GM12872 (cell line): ENCODE measurements at regions not wholly inside any gene's neighbourhood (a gene's known extent, or its start where the extent isn't known, plus 50 kb on each side); places are given as distances from the start of the nearest gene placed in this dataset.

Source experiments
- TF ChIP-seq, protein P1 (sequence below): IDR thresholded peaks from 3 replicates; pipeline ENCODE4 v1.5.1; 2011; ENCODE audit warnings: low read depth, mild to moderate bottlenecking, low read length, moderate library complexity; ENCODE audit not compliant: insufficient read depth

DNA sequence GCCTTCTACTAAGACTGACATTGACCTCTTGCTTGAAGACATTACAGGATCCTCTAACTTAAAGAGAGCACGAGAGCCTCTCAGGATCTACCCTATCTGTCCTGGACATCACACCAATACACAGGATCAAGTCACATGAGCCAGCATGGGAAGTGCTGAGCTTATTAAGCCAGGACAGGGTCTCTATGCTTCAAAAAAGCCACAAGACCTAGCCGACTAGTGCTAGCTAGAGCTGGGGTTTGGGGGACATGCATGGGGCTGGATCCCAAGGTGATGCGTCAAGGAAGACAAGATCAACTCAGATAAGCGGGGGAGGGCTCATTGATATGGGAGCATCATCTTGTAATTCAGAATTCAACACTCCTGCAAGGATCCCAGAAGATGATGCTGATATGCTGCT lies 167.2 kb upstream of the TAB2 start:
- TF ChIP-seq, protein P1, sequence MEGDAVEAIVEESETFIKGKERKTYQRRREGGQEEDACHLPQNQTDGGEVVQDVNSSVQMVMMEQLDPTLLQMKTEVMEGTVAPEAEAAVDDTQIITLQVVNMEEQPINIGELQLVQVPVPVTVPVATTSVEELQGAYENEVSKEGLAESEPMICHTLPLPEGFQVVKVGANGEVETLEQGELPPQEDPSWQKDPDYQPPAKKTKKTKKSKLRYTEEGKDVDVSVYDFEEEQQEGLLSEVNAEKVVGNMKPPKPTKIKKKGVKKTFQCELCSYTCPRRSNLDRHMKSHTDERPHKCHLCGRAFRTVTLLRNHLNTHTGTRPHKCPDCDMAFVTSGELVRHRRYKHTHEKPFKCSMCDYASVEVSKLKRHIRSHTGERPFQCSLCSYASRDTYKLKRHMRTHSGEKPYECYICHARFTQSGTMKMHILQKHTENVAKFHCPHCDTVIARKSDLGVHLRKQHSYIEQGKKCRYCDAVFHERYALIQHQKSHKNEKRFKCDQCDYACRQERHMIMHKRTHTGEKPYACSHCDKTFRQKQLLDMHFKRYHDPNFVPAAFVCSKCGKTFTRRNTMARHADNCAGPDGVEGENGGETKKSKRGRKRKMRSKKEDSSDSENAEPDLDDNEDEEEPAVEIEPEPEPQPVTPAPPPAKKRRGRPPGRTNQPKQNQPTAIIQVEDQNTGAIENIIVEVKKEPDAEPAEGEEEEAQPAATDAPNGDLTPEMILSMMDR: no peak

DNA sequence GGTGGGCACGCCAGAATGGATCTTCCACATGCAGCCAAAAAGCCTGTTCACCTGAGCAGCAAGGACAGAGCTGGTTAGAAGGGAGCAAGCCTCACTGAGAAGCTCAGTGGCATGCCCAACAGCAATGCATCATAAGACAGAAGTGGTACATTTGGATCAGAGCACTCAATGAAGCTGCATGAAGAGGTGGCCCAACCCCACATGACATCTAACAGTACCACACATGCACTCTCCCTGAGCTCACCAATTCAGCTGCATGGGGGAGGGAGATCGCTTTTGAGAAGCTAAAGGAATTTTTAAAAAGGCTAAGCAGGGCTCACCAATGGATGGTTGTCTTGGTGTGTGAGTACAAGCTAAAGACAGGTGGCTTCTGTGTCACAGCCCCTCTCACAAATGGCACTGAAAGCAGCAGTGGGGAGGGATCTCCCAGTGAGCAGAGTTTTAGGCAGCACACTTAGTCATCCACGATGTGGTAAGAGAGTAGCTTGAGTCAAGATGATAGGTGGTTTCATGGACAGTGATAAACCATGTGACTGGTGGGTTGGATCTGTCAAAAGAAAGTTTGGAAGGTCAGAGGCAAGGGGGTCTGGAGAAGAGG lies 166.6 kb upstream of the TAB2 start:
- TF ChIP-seq, protein P1: no peak

DNA sequence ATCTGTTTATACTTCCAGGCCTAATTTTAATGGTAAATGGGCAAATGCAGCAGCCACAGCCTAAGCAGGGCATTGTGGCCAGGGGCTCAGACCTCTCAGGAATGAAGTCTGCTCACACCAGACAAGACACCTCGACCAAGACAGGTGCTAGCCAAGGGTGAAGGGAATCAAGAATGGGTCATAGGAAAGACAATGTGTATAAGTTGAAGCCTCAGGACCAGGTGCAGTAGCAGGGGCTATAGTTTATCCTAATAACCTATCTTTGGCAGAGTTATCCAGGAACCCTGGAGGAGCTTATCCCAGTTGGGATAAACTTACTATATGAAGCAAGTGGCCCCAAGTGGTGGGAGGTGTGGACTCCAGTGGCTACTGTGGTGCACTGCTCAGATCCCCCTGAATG lies 165.0 kb upstream of the TAB2 start:
- TF ChIP-seq, protein P1: no peak

DNA sequence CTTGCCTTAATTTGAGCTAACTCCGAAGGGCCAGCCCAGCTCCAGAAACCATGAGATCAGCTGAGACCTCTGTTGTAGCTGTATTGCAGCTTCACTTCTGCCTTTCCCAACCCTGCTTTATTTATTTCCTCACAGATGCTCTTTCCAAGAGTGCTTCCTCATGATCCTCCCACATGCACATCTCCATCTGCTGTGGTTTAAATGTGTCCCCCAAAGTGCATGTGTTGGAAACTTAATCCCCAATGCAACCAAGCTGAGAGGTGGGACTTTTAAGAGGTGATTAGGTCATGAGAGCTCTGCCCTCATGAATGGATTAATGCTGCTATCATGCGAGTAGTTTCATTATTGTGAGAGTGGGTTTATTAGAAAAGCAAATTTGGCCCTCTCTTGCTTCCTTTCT lies 164.4 kb upstream of the TAB2 start:
- TF ChIP-seq, protein P1: no peak

DNA sequence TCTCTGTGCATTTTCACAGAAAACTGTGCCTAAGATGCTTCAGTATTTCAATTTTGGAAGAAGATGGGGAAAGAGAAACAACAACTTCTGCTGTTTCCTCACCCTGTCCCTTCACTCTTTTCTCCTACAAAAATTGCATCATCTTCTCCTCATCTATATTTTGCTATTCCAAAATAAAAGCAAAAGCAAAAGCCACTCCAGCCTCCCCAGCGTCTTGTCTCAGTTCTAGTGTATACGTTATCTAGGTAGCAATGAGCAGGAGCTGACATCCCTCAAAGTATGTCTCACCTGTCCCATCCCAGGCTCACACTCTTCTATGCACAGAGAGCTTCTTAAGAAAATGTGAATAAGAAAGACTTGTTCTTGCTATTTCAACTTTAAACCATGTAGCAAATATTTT lies 163.8 kb upstream of the TAB2 start:
- TF ChIP-seq, protein P1: no peak

DNA sequence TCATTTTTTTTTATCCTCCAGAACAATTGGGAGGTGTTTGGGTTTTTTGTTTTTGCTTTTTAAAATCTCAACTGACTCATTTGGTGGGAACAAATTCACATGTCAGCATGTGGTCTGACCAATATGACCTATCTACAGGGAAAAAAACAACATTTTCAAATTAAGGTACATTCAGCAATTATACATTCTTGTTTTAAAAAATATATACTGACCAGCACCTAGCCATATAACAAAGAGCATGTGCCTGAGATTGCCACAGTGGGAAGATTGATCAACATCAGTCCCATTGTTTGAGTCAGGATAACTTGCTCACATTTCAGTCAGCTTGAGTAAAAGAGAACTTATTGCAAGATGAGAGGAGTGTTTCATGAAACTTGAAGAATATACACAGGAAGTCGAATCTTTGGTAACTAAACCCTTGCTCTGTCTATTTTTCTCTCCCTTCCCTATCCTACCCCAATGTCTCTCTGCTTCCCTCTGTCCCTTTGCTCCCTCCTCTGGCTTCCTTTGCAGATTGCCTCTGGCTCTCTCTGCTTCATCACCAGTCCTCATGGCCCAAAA lies 163.2 kb upstream of the TAB2 start:
- TF ChIP-seq, protein P1: no peak

DNA sequence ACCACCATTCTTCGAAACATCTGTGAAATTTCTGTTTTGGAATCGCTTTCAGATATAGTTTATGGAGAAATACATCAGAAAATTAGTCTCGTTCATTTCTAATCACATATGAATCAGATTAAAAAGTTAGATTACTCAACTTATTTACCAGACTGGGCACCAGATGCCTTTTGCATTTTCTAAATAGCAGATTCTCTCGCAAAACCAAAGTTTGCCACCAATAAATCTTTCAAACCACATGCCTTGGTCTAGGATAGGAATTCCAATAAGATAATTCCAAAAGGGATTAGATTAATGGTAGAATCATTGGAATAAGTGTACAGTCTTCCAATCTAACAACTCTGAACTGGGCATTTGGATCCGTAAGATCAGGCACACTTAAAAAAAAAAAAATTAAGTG lies 160.4 kb upstream of the TAB2 start:
- TF ChIP-seq, protein P1: no peak
